ENCODE measurements at regions not wholly inside any gene's neighbourhood (a gene's known extent, or its start where the extent isn't known, plus 50 kb on each side); places are given as distances from the start of the nearest gene placed in this dataset.

DNA sequence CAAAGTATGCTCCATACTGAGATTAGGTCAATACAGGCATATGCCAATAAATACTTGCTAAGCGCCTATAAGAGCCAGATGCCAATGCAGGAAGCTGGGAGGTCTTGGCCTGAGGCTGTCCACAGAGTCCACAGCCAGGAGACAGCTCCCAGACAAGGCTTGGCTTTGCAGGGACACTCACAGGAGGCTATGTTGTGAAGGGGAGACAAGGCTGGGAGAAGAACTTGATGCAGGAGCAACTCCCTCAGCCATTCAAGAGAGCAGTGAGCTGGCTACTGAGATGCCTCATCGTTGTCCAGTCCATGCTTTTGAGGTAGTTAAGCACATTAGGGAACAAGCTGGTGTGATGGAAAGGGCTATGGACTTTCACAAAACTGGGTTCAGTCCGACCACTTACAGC, 891.5 kb downstream of the TBC1D22A start:
- no peak for DNase-seq

DNA sequence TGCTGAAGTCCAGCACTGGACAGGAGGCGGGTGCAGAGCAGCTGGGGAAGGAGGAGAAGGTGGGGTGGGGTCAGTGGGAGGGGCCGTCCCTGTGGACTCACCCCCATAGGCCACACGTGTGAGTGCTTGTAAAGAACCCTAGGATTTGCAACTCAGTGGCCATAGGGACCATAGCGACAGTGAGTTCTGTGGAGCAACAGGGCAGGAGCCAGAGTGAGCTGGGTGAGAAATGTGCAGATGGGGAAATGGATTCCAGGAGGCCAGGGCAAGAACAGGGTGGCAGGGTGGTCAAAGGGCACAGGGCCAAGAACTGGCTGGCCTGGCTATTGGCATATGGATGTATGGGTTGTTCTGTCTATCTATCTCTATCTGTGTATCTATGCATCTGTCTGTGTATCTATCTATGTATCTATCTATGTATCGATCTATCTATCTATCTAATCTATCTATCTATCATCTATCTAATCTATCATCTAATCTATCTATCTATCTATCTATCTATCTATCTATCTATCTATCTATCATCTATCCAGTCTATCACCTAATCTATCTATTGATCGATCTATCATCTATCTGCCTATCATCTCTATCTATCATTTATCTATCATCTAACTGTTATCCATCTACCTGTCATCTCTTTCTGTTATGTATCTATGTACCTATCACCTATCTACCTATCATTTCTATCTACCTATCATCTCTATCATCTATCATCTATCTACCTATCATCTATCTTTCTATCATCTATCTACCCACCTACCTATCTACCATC, 889.0 kb downstream of the TBC1D22A start:
- DNase-seq: no peak

DNA sequence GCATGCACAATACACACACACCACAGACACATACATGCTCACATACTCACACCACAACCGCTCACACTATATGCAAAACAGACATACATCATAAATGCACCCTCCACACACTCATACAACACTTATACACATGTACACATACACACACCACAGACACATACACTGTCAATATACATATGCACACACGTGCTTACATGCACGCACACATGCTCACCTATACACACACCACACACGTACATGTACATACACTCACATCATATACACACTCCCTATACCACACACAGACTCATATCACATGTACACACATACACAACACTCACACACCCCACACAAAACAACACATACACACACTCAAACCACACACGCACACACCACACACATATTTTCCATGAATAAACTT, 885.3 kb downstream of the TBC1D22A start:
- DNase-seq: no peak

DNA sequence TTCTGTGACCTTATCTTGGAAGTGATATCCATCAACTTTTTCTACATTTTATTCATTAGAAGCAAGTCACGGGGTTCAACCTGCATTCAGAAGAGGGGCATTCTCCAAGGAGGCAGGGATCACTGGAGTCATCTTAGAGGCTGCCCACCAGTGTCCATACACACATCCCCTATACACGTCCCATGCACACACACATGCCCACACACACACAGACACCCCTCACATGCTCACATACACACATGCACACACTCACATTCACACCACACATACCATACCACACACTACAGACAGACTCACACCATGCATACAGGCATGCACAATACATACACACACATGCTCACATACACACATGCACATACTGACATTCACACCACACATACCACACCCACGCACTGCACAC, 884.7 kb downstream of the TBC1D22A start:
- no peak for DNase-seq

DNA sequence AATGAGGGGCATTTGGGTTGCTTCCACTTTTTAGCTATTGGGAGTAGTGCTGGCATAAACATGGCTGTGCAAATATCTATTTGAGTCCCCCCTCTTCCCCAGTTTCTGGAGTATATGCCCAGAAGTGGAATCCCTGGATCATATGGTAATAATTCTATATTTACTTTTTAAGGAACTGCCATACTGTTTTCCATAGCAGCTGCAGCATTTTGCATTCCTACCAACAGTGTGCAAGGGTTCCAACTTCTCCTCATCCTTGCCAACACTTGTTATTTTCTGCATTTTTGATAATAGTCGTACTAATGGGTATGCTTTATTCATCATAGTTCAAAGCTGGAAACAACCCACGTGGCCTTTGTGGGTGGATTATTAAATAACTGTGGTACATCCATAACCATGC, 883.5 kb downstream of the TBC1D22A start:
- no peak for DNase-seq

GRCh38 chr22:47645450-47645914, 883.0 kb downstream of the TBC1D22A start:
- no peak for DNase-seq

DNA sequence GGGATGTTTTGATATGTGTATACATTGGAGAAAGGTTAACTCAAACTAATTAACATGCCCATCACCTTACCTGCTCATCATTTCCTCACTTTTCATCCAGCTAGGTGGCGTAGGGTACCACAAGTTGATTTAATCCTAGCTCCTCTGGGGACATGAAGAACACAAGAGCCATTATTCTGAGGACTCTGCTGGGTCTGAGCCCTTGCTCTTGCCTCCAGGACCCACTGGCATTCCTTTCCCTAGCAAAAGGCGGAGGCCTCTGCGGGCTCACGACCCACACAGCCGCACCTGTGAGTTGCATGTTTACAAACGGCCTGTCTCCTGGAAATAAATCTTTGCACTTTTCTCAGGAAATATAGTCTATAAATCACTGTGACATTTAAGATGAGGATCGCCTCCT, 871.9 kb downstream of the TBC1D22A start:
- no peak for DNase-seq

DNA sequence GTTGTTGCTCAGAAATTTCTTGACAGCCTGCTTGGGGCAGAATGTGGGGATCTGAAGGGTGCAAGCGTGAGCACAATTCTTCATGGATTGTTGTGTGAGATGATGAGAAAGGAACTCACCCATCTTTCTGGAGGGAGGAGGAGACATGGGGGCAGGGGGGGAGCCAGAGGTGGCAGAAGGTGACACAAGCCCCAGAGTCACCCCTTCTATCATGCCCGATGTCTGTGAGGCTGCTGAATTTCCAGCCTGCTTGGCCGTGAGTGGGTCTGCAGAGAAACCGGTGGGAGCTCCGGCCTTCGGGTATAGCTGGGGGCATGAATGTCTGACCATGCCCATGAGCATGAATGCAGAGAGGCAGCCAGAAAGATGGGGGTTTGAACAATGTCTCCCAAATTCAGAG, 870.7 kb downstream of the TBC1D22A start:
- DNase-seq: no peak

GRCh38 chr22:47632701-47633100, 870.3 kb downstream of the TBC1D22A start:
- DNase-seq: no peak

DNA sequence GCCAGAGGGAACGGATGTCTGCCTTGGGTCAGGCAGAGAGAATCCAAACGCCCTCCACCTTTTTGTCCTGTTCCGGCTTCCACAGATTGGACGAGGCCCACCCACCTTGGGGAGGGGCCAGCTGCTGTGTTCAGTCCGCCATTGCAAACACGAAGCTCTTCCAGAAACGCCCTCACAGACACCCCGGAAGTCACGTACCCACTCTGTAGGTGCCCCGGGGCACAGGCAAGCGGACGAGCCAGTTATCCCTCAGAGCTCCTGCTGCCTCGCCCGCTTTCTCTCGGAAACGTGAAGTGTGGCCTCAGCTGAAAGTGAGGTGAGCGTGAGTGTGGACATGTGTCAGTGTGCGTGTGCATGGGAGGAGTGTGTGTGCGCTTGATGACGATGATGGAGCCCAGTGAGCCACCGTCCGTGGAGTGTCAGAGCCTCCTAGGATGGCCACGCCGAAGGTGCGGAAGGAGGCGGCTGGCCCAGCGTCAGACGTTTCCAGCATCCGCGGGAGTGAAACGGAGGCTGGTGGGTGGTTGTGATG, 869.2 kb downstream of the TBC1D22A start:
- DNase-seq: peak; percentile 89

DNA sequence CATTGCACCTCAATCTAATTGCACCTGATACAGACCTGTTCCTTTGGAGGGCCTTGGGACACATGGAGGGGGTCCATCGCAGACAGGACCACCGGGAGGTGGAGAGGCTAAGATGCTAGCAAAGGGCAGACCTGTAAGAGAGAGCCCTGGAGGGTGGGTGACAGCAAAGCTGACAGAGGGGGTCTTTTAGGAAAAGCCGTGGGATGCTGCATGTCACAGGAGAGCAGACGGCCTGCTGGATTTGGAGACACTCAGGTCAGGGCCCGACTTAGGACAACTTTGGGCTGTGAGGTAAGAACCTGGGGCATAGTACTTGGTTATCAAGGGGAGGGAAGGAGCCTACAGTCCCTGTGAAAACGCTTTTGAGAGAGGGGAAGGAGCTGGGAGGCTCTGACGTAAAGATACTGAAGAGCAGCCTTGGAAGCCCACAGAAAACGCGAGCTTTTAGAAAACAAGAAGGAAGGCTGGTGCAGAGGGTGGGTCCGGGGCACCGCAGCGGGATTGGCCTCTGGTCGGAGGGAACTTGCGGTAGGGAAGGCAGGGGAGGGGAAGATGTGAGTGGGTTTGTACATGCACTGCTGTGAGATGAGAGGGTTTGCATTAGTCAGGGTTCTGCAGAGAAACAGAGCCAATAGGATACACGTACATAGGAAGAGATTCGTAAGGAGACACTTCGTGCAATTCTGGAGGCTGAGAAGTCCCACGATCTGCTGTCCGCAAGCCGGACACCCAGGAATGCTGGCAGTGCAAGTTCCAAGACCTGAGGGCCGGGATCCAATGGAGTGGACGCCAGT, 868.5 kb downstream of the TBC1D22A start:
- peak; percentile 72 for DNase-seq

- no peak for DNase-seq
These were observed 867.6 kb downstream of the TBC1D22A start for GRCh38 chr22:47629791-47630655.

DNA sequence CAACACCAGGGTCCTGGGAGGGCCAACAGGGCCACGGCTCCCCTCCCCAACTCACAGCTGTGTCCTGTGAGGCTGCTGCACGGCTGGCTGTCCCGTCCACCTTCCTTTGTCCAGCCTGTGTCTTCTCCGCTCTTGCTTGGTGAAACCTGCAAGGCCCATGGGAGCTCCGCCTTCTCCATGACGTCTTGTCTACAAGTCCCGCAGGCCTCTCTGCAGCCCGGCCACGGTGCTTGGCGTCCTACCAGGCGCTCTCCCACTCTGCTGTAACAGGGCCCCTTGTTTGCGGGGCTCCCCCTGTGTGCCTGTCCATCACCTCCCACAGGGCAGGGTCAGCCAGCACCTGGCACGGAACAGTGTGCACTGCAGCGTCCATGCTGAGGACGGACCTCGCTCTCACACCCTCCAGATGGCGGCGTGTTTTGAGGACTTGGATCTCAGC, 866.8 kb downstream of the TBC1D22A start:
- DNase-seq: no peak

DNA sequence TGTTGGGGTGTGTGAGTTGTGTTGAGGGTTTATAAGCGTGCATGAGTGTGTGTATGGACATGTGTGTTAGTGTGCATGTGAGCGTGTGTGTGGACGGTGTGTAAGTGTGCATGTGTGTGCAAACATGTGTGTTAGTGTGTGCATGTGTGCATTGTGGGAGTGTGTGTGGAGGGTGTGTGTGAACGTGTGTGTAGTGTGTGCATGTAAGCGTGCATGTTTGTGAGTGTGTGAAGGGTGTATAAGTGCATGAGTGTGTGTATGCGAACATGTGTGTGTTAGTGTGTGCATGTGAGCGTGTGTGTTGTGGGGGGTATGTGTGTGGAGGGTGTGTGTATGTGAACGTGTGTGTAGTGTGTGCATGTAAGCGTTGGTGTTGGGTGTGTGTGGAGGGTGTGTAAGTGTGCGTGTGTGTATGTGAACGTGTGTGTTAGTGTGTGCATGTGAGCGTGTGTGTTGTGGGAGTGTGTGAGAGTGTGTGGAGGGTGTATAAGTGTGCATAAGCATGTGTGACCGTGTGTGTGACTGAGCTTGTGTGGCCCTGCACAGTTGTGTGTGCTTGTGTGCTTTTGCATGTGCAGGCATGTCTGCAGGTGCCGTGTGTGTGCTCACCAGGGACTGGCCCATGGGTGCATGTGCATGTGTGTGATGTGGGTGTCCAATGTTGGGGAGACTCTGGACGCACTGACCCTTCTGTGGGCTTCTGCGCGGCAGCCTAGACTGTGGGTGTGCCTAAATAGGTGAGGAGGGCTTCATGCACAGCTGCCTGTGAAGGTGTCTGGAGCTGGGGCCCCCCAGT, 866.2 kb downstream of the TBC1D22A start:
- DNase-seq: no peak

GRCh38 chr22:47627556-47628253, 865.3 kb downstream of the TBC1D22A start:
- DNase-seq: no peak

GRCh38 chr22:47626428-47627390, 864.3 kb downstream of the TBC1D22A start:
- DNase-seq: no peak

GRCh38 chr22:47625531-47626427, 863.3 kb downstream of the TBC1D22A start:
- no peak for DNase-seq

DNA sequence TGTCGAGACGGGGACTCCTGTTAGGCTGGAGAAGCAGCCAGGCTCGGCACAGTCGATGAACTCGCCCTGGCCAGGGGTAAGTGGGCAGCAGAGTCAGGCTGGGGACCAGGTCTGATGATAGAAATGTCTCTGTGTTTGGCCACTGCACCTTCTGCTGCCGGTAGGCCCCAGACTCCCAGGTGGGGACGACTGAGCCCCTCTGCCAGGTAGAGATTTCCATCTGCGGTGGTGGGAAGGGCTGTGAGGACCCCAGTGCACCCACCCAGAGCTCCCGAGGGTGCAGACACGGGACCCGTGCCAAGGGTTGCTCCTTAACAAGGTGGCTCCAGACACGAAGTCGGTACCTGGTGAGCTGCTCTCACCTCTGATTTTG, 862.5 kb downstream of the TBC1D22A start:
- DNase-seq: no peak
